Mesothelial cell of epicardium (in vitro differentiated cells): ENCODE measurements at regions not wholly inside any gene's neighbourhood (a gene's known extent, or its start where the extent isn't known, plus 50 kb on each side); places are given as distances from the start of the nearest gene placed in this dataset.

Experiments used
- DNase-seq, 2 experiments: peaks; one replicate each; pipeline ENCODE4 v3.0.0; 2021; ENCODE audit warnings: low spot score in 2 of 2; ENCODE audit not compliant: unreplicated experiment in 2 of 2
- H3K27ac Mint-ChIP-seq: 2 replicates; pipeline ENCODE4 v1.8.0; 2021; ENCODE audit warnings: mixed read lengths
- H3K27me3 Mint-ChIP-seq: 2 replicates; pipeline ENCODE4 v1.8.0; 2021; ENCODE audit warnings: low read depth, mixed read lengths
- H3K36me3 Mint-ChIP-seq: 2 replicates; pipeline ENCODE4 v1.8.0; 2021; ENCODE audit warnings: mixed read lengths
- H3K4me1 Mint-ChIP-seq: 2 replicates; pipeline ENCODE4 v1.8.0; 2021; ENCODE audit warnings: mixed read lengths
- H3K4me3 Mint-ChIP-seq: 2 replicates; pipeline ENCODE4 v1.8.0; 2021; ENCODE audit warnings: mild to moderate bottlenecking, moderate library complexity, mixed read lengths
- H3K9me3 Mint-ChIP-seq: 2 replicates; pipeline ENCODE4 v1.8.0; 2021; ENCODE audit warnings: mixed read lengths
- TF ChIP-seq, protein P1 (sequence below): fragments of 200-600 bp; sonication (generic); IDR thresholded peaks from one replicate; pipeline ENCODE4 v1.5.0; 2021; ENCODE audit warnings: antibody characterized with exemption; ENCODE audit not compliant: unreplicated experiment

DNA sequence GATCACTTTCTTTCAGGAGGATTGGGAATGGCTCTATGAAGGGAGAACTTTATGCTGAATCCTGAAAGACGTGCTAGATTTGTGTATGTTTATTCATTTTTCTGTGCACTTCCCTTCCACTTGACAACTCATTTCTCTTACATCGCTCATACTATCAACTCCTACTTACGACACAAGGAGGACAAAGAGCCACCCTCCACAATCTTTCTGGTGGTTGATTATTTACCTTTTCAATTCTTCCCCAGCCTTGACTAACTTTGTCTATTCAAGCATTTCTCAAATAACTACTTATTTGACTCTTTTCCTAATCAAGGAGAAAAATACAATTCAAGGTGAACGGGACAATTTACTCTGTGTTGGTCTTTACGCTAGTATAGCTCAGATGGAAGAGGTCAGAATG, 622.1 kb downstream of the TLR4 start:
- Mint-ChIP-seq H3K4me3 (no peak overlapping the region), H3K27me3 (no peaks in the 10 kb centered on the region), H3K27ac (no peak overlapping the region), H3K4me1 (no peaks in the 10 kb centered on the region), H3K9me3 (no peaks in the 10 kb centered on the region), H3K36me3 (no peaks in the 10 kb centered on the region)
- DNase-seq, result no peak
- TF ChIP-seq, protein P1, sequence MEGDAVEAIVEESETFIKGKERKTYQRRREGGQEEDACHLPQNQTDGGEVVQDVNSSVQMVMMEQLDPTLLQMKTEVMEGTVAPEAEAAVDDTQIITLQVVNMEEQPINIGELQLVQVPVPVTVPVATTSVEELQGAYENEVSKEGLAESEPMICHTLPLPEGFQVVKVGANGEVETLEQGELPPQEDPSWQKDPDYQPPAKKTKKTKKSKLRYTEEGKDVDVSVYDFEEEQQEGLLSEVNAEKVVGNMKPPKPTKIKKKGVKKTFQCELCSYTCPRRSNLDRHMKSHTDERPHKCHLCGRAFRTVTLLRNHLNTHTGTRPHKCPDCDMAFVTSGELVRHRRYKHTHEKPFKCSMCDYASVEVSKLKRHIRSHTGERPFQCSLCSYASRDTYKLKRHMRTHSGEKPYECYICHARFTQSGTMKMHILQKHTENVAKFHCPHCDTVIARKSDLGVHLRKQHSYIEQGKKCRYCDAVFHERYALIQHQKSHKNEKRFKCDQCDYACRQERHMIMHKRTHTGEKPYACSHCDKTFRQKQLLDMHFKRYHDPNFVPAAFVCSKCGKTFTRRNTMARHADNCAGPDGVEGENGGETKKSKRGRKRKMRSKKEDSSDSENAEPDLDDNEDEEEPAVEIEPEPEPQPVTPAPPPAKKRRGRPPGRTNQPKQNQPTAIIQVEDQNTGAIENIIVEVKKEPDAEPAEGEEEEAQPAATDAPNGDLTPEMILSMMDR, result no peak

- no peak overlapping the region for H3K4me3 Mint-ChIP-seq
- H3K27ac Mint-ChIP-seq, result no peak overlapping the region
- H3K27me3 Mint-ChIP-seq, result no peaks in the 10 kb centered on the region
- no peaks in the 10 kb centered on the region for H3K9me3 Mint-ChIP-seq
- TF ChIP-seq, protein P1, result no peak
- no peak for DNase-seq
- H3K36me3 Mint-ChIP-seq, result no peaks in the 10 kb centered on the region
- H3K4me1 Mint-ChIP-seq, result peaks cover 5% of the 10 kb centered on the region
These were observed 626.2 kb downstream of the TLR4 start for GRCh38 chr9:118330191-118330986.

- Mint-ChIP-seq H3K4me3 (no peak overlapping the region), H3K27me3 (no peaks in the 10 kb centered on the region), H3K27ac (no peak overlapping the region), H3K9me3 (no peaks in the 10 kb centered on the region), H3K4me1 (peaks cover 5% of the 10 kb centered on the region), H3K36me3 (no peaks in the 10 kb centered on the region)
- no peak for DNase-seq
- TF ChIP-seq, protein P1, result no peak
These were observed 627.4 kb downstream of the TLR4 start for GRCh38 chr9:118331622-118332045.

- H3K27ac Mint-ChIP-seq, result no peak overlapping the region
- TF ChIP-seq, protein P1, result no peak
These were observed 632.2 kb downstream of the TLR4 start for GRCh38 chr9:118336250-118336942.

DNA sequence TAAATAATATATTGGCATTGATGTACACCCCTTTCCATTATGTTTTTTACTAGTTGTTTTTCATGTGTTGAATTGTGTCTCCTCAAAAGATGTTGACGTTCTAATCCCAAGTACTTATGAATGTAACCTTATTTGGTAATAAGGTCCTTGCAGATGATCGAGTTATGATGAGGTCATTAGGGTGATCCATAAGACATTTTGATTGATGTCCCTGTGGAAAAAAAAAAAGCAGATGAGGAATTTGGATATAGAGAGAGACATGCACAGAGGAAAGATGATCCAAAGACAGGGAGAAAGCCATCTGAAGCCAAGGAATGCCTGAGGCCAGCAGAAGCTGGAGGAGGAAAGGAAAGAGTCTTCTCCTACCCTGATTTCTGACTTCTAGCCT, 632.7 kb downstream of the TLR4 start:
- no peaks in the 10 kb centered on the region for H3K36me3 Mint-ChIP-seq
- no peaks in the 10 kb centered on the region for H3K27me3 Mint-ChIP-seq
- DNase-seq, result no peak
- TF ChIP-seq, protein P1, result no peak
- no peaks in the 10 kb centered on the region for H3K4me1 Mint-ChIP-seq
- no peaks in the 10 kb centered on the region for H3K9me3 Mint-ChIP-seq
- no peak overlapping the region for H3K27ac Mint-ChIP-seq
- no peak overlapping the region for H3K4me3 Mint-ChIP-seq

More at GRCh38 chr9:118336250-118336942, 632.2 kb downstream of the TLR4 start:
- no peaks in the 10 kb centered on the region for H3K27me3 Mint-ChIP-seq
- no peak for DNase-seq
- no peaks in the 10 kb centered on the region for H3K9me3 Mint-ChIP-seq
- peaks cover 5% of the 10 kb centered on the region for H3K4me1 Mint-ChIP-seq
- H3K4me3 Mint-ChIP-seq, result no peak overlapping the region
- no peaks in the 10 kb centered on the region for H3K36me3 Mint-ChIP-seq
